ENCODE measurements at regions not wholly inside any gene's neighbourhood (a gene's known extent, or its start where the extent isn't known, plus 50 kb on each side); places are given as distances from the start of the nearest gene placed in this dataset.
A peak's percentile ranks its signal among the peaks of the same experiment; 100 is the strongest.

GRCh38 chr19:33898062-33898677, 101.5 kb downstream of the KCTD15 start:
- no peak for DNase-seq (ENCODE audit: low read depth in 4 of 4, low spot score in 2 of 4)

- no peak for DNase-seq (ENCODE audit: low read depth in 4 of 4, low spot score in 2 of 4)
Measured at GRCh38 chr19:33900817-33901216, 104.1 kb downstream of the KCTD15 start.

- DNase-seq (ENCODE audit: low read depth in 4 of 4, low spot score in 2 of 4), result no peak
Measured at GRCh38 chr19:33902395-33902794, 105.7 kb downstream of the KCTD15 start.

DNA sequence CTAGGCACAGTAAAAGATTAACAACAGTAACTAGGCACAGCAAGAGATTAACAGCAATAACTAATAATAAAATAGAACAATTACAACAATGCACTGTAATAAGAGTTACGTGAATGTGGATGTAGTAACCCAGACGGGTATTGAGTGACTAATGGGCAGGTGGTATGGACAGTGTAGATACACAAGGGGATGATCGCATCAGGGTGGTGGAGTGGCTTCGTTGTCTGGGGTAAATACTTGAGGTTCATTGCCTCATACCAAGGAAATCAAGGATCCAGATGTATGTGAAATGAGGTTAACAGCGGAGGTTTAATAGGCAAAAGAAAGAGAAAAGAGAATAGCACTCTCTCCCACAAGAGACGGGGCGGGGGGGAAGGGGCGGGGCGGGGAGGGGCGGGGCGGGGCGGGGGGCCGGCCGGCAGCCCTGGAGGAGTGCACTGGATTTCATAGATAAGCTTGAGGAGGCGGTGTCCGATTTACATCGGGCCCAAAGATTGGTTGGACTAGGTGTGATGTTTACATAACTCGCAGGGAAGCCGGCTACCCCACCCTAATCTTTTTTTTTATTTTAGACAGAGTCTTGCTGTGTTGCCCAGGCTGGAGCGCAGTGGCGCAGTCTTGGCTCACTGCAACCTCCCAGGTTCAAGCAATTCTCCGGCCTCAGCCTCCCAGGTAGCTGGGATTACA, 106.3 kb downstream of the KCTD15 start:
- DNase-seq (ENCODE audit: low read depth in 4 of 4, low spot score in 2 of 4), result no peak

DNA sequence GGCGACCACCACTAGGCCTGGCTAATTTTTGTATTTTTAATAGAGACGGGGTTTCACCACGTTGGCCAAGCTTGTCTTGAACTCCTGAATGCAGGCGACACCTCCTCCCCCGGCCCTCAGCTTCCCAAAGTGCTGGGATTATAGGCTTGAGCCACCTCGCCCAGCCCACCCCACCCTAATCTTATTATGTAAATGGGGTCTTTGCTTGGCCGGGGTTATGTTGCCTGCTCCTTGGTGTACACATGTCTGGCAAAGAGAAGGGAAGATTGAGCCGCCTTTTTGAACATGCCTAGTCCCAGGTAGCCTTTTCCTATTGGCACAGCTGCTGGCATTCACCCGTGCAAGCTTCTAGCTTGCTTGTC, 106.8 kb downstream of the KCTD15 start:
- no peak for DNase-seq (ENCODE audit: low read depth in 4 of 4, low spot score in 2 of 4)

DNA sequence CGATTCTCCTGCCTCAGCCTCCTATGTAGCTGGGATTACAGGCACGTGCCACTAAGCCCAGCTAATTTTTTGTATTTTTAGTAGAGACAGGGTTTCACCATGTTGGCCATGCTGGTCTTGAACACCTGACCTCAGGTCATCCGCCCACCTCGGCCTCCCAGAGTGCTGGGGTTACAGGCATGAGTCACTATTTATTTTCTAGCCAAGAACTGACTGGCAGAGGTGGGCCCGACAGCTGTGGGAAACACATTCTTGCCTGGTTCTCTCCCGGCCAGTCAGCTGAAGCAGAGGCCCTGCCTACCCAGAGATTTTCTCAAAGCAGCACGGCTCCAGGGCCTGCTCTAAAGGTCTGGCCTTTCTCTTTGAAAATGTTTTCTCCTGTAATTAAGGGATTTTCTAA, 108.0 kb downstream of the KCTD15 start:
- no peak for DNase-seq (ENCODE audit: low read depth in 4 of 4, low spot score in 2 of 4)

DNA sequence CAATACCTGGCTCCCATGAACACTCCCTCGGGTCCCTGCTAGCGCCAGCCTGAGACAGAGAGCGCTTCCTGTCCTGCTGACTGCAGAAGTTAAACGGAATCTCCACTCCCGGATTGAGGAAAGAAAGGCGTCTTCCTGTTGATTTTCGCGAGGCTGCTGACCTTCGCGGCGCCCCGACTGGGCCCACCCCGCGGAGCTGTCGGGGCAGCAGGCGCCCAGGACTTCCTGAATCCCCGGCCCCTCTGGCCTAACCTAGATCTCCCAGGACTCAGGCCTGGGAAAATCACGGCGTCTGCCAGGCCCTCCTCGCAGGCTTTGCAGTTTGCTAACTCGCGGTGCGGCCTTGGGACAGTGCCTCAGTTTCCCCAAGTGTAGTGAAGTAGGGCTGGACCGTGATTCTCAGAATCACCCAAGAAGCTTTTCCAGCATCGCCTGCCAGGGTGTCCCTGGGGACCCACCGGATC, 108.8 kb downstream of the KCTD15 start:
- DNase-seq (ENCODE audit: low read depth in 4 of 4, low spot score in 2 of 4), result no peak

GRCh38 chr19:33905937-33906577, 109.4 kb downstream of the KCTD15 start:
- peak in 1 of 4 donors; percentile 29 for DNase-seq (ENCODE audit: low read depth in 4 of 4, low spot score in 2 of 4)

- no peak for DNase-seq (ENCODE audit: low read depth in 4 of 4, low spot score in 2 of 4)
Measured at GRCh38 chr19:33906578-33907335, 110.1 kb downstream of the KCTD15 start.

GRCh38 chr19:33910922-33911321, 114.3 kb downstream of the KCTD15 start:
- no peak for DNase-seq (ENCODE audit: low read depth in 4 of 4, low spot score in 2 of 4)

GRCh38 chr19:33914599-33914998, 117.9 kb downstream of the KCTD15 start:
- DNase-seq (ENCODE audit: low read depth in 4 of 4, low spot score in 2 of 4), result no peak

DNA sequence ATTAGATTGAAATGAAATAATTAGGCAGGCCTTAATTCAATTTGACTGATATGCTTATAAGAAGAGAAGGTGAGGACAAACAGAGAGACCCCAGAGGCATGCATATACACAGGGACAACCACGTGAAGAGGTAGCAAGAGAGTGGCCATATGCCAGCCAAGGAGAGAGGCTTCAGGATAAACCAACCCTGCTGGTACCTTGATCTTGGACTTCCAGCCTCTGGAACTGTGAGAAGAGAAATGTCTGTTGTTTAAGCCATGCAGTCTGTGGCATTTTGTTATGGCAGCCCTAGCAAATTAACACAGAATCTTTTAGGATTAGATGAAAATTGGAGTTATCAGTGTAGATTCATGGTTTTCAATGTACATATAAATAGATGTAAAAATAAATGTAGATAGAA, 120.1 kb downstream of the KCTD15 start:
- no peak for DNase-seq (ENCODE audit: low read depth in 4 of 4, low spot score in 2 of 4)

DNA sequence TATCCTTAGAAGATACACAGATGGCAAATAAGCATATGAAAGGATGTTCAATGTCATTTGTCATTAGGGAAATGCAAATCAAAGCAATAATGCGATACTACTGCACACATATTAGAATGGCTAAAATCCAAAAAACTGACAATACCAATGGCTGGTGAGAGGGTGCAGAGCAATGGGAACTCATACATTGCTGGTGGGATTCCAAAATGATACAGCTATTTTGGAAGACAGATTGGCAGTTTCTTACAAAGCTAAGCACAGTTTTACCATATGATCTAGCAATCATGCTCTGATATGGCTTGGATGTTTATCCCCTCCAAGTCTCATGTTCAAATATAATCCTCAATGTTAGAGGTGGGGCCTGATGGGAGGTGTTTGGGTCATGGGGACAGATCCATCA, 122.6 kb downstream of the KCTD15 start:
- DNase-seq (ENCODE audit: low read depth in 4 of 4, low spot score in 2 of 4), result no peak

- DNase-seq (ENCODE audit: low read depth in 4 of 4, low spot score in 2 of 4), result no peak
Measured at GRCh38 chr19:33921165-33921564, 124.5 kb downstream of the KCTD15 start.

DNA sequence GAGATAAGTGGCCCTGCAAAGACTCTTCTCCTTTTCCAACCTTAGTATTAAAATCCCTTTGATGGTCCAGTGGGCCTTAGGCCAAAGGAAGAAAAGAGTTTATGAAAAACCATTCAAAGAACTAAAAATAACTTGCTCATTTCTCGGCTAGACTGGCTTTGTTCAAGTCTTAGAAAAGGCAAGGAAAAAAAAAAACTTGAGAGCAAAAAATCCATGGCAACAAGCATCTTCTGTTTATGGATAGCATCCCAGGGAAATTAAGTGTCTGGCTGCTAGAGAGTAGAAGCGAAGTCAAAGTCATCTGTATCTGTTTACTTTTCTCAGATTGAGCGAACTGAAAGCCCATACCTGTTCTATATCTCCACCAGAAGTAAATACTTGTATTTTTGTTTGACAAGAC, 129.6 kb downstream of the KCTD15 start:
- no peak for DNase-seq (ENCODE audit: low read depth in 4 of 4, low spot score in 2 of 4)

DNA sequence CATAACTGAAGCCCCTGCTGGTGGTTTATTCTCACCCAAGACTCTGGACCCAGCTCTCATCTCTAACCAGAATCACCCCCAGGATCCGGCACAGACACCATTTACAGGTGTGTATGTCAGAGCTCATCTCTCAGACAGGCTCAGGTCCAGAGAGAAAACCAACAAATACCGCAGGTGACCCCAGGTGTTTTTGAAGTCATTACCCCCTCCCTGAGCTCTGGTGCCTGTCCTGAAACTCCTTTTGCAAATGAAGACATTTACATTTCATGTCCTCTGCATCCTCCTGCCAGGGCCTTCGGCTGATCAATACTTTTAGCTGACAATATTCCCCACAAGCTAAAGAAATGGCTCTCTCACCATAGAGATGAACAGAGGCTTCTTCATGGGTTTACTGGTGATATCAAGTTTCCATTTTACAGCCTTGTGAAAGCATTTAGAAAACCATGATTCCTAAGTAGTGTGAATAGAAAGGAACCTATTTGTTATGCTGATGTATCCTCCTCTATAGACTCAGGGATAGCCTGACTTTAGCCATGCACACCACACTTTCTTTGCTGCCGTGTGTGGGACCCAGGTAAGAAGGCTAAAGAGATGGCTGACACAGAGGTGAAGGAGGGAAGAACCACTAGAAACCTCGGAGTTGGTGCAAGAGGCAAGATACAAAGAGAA, 131.3 kb downstream of the KCTD15 start:
- DNase-seq (ENCODE audit: low read depth in 4 of 4, low spot score in 2 of 4), result no peak

DNA sequence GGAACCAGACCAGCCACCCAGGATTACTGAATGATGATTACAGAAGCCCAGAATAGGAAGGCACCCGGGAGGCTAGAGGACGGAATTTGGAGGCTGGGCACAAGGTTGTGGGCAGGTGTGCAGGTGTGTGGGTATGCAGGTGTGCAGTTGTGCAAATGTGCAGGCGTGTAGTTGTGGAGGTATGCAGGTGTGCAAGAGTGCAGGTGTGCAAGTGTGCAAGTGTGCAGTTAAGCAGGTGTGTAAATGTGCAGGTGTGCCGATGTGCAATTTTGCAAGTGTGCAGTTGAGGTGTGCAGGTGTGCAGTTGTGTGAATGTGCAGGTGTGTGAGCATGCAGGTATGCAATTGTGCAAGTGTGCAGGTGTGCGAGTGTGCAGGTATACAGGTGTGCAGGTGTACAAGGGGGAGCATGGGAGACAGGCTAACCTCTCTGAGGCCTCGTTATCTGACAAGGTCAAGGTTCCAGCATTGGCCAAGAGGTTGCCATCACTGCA, 131.8 kb downstream of the KCTD15 start:
- no peak for DNase-seq (ENCODE audit: low read depth in 4 of 4, low spot score in 2 of 4)

- no peak for DNase-seq (ENCODE audit: low read depth in 4 of 4, low spot score in 2 of 4)
Measured at GRCh38 chr19:33933931-33934330, 137.3 kb downstream of the KCTD15 start.

DNA sequence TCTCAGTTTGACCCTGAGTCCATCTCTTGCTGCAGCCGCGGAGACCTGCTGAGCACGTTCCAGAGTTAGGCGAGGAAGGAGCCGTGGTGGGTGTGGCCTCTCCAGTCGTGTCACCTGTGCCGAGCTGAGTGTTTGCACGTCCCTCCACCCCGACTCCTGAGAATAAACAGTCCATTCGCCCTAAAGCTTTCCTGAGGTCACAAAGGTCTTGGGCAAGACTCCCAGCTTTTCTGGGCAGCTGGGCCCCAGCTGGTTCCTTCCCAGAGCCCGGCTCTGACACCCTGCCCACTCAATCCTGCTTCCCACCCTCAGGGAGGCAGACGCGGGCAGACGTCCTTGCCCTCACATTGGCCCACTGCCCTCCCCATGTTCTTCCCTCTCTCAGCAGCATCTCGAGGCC, 142.2 kb downstream of the KCTD15 start:
- DNase-seq (ENCODE audit: low read depth in 4 of 4, low spot score in 2 of 4), result no peak

DNA sequence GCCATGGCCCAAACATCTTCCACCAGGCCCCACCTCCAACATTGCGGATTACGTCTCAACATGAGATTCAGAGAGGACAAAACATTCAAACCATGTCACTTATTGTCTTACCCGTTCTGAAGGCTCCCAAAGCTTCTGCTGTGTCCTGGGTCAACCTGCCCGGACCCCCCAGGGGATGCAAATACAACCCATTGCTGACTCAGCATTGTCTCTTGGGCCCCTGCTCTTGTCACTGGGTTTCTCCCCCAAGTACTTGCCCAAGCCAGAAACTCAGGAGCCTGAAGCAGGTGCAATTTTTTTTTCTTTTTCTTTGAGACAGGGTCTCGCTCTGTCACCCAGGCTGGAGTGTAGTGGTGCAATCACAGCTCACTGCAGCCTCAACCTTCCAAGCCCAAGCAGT, 144.5 kb downstream of the KCTD15 start:
- DNase-seq (ENCODE audit: low read depth in 4 of 4, low spot score in 2 of 4), result no peak

Measured in left renal cortex interstitium (tissue), 4 donors.